Testis (tissue), 2 donors: ENCODE measurements at regions not wholly inside any gene's neighbourhood (a gene's known extent, or its start where the extent isn't known, plus 50 kb on each side); places are given as distances from the start of the nearest gene placed in this dataset.

Source experiments
- CTCF ChIP-seq, 3 experiments: fragments of 450-650 bp in 2 of 3; fragments of 200-600 bp in 1 of 3; sonication (generic) in 1 of 3; IDR thresholded peaks; one replicate each; pipeline ENCODE4 v1.5.1; 2016 to 2019; ENCODE audit warnings: antibody characterized with exemption in 3 of 3, mild to moderate bottlenecking in 2 of 3, moderate library complexity in 1 of 3
- POLR2A ChIP-seq: fragments of 450-650 bp; IDR thresholded peaks from one replicate; pipeline ENCODE4 v1.6.1; 2017; ENCODE audit warnings: antibody characterized with exemption, mild to moderate bottlenecking, moderate library complexity

GRCh38 chr13:81025091-81025490 is 684.2 kb upstream of the SPRY2 start:
- TF ChIP-seq CTCF (IDR thresholded peaks at IDR 0.05) (no peak), POLR2A (no peak)
